IMR-90 (cell line): ENCODE measurements at regions not wholly inside any gene's neighbourhood (a gene's known extent, or its start where the extent isn't known, plus 50 kb on each side); places are given as distances from the start of the nearest gene placed in this dataset.

Source experiments
- ATAC-seq: fragments of 200-7000 bp; cut with Tn5 transposase; 2 replicates; pipeline ENCODE4 v1.9.1; 2020; ENCODE audit warnings: low read depth, mild to moderate bottlenecking, moderate library complexity
- BruUV-seq: library from RNA; stranded (reverse); fragments of 400-500 nt; replicated peaks from 2 replicates; lab custom pipeline; 2021; lab: Mats Ljungman, UMichigan
- CTCF ChIA-PET: fragments of 300-600 bp; formaldehyde crosslinking; extraction: SDS; loops from one replicate; lab custom pipeline; 2021; ENCODE audit warnings: antibody characterized with exemption; lab: Yijun Ruan, JAX
- POLR2A ChIA-PET: fragments of 300-600 bp; sonication (Branson Sonifier 250); formaldehyde crosslinking; loops from one replicate; lab custom pipeline; 2022; ENCODE audit warnings: antibody characterized with exemption; ENCODE audit not compliant: unreplicated experiment; lab: Charles Lee
- DNase-seq: peaks from one replicate; pipeline ENCODE4 v3.0.0; 2013
- H2AFZ ChIP-seq: replicated peaks from 2 replicates; pipeline ENCODE3; 2013; ENCODE audit warnings: low read length, mild to moderate bottlenecking; ENCODE audit not compliant: poor library complexity
- H2AK5ac ChIP-seq: 2 replicates; pipeline ENCODE4 v1.6.1; 2013; ENCODE audit warnings: low read depth, low read length, inconsistent platforms
- H2AK9ac ChIP-seq: replicated peaks from 2 replicates; pipeline ENCODE3; 2013; ENCODE audit warnings: mild to moderate bottlenecking, low read depth, low read length, moderate library complexity; ENCODE audit not compliant: poor library complexity
- H2BK120ac ChIP-seq: 2 replicates; pipeline ENCODE4 v1.6.1; 2013; ENCODE audit warnings: low read depth, low read length, inconsistent platforms
- H2BK15ac ChIP-seq: 3 replicates; pipeline ENCODE4 v1.6.1; 2013; ENCODE audit warnings: low read depth, low read length, inconsistent platforms
- H2BK20ac ChIP-seq: 2 replicates; pipeline ENCODE4 v1.6.1; 2013; ENCODE audit warnings: low read depth, mild to moderate bottlenecking, inconsistent platforms, low read length, moderate library complexity
- H2BK5ac ChIP-seq: 2 replicates; pipeline ENCODE4 v1.6.1; 2013; ENCODE audit warnings: mild to moderate bottlenecking, low read depth, low read length, inconsistent platforms; ENCODE audit not compliant: poor library complexity, severe bottlenecking
- H3K14ac ChIP-seq: replicated peaks from 2 replicates; pipeline ENCODE4 v1.6.1; 2013; ENCODE audit warnings: low read depth, low read length, inconsistent platforms
- H3K18ac ChIP-seq: 2 replicates; pipeline ENCODE4 v1.6.1; 2013; ENCODE audit warnings: low read depth, low read length, control low read depth
- H3K23ac ChIP-seq: 2 replicates; pipeline ENCODE4 v1.6.1; 2013; ENCODE audit warnings: low read depth, low read length, inconsistent platforms
- H3K27ac ChIP-seq: 2 replicates; pipeline ENCODE4 v1.5.1; 2013; ENCODE audit warnings: mild to moderate bottlenecking, control low read depth, low read length; ENCODE audit not compliant: insufficient read depth
- H3K27me3 ChIP-seq: 2 replicates; pipeline ENCODE4 v1.6.1; 2013; ENCODE audit warnings: low read length; ENCODE audit not compliant: control insufficient read depth, insufficient read depth
- H3K36me3 ChIP-seq: 2 replicates; pipeline ENCODE4 v1.6.1; 2013; ENCODE audit warnings: low read length, mixed read lengths; ENCODE audit not compliant: control insufficient read depth, insufficient read depth
- H3K4ac ChIP-seq: 2 replicates; pipeline ENCODE4 v1.6.1; 2013; ENCODE audit warnings: low read depth, low read length, inconsistent platforms
- H3K4me1 ChIP-seq: 2 replicates; pipeline ENCODE4 v1.6.1; 2013; ENCODE audit warnings: low read length, mixed read lengths; ENCODE audit not compliant: control insufficient read depth, insufficient read depth
- H3K4me2 ChIP-seq: 2 replicates; pipeline ENCODE4 v1.6.1; 2013; ENCODE audit warnings: low read depth, mild to moderate bottlenecking, control low read depth, low read length, moderate library complexity
- H3K4me3 ChIP-seq: 2 replicates; pipeline ENCODE4 v1.5.1; 2013; ENCODE audit warnings: low read depth, mild to moderate bottlenecking, control low read depth, low read length, moderate library complexity; ENCODE audit not compliant: insufficient read depth
- H3K56ac ChIP-seq: 2 replicates; pipeline ENCODE4 v1.6.1; 2013; ENCODE audit warnings: low read length, inconsistent platforms; ENCODE audit not compliant: insufficient read depth; ENCODE audit errors: extremely low read depth
- H3K79me1 ChIP-seq, 2 experiments: 2 replicates each; pipeline ENCODE4 v1.6.1; 2013; ENCODE audit warnings: low read length in 2 of 2, inconsistent platforms in 1 of 2, low read depth in 1 of 2
- H3K9ac ChIP-seq: 2 replicates; pipeline ENCODE4 v1.6.1; 2013; ENCODE audit warnings: low read depth, low read length, control low read depth
- H3K9me1 ChIP-seq: 2 replicates; pipeline ENCODE4 v1.6.1; 2013; ENCODE audit warnings: low read length, inconsistent platforms; ENCODE audit not compliant: insufficient read depth
- H3K9me3 ChIP-seq: 2 replicates; pipeline ENCODE4 v1.6.1; 2013; ENCODE audit warnings: low read length; ENCODE audit not compliant: control insufficient read depth, insufficient read depth
- H4K20me1 ChIP-seq: 2 replicates; pipeline ENCODE4 v1.6.1; 2013; ENCODE audit warnings: low read length, inconsistent platforms; ENCODE audit not compliant: insufficient read depth
- H4K5ac ChIP-seq: 2 replicates; pipeline ENCODE4 v1.6.1; 2013; ENCODE audit warnings: mild to moderate bottlenecking, low read depth, low read length, control low read depth
- H4K8ac ChIP-seq, 2 experiments: 2 replicates each; pipeline ENCODE4 v1.6.1; 2013; ENCODE audit warnings: low read depth in 2 of 2, low read length in 2 of 2, control low read depth in 1 of 2, inconsistent platforms in 1 of 2
- H4K91ac ChIP-seq: 2 replicates; pipeline ENCODE4 v1.6.1; 2013; ENCODE audit warnings: low read depth, low read length, inconsistent platforms; ENCODE audit not compliant: insufficient read depth
- CHD1 ChIP-seq: IDR thresholded peaks from 2 replicates; pipeline ENCODE4 v1.6.1; 2012; ENCODE audit warnings: low read depth, low read length, improper control_type of control experiment
- RFX5 ChIP-seq: IDR thresholded peaks from 2 replicates; pipeline ENCODE4 v1.8.0; 2012; ENCODE audit warnings: low read depth, mild to moderate bottlenecking, low read length, moderate library complexity
- WGBS, 2 experiments: methylation state at CpG; one replicate each; pipeline versions ENCODE4 v1.1.5 to v1.1.7; 2013; ENCODE audit warnings: missing lambda C conversion rate in 2 of 2; ENCODE audit not compliant: insufficient read length in 1 of 2; ENCODE audit errors: extremely low coverage in 2 of 2; 5-methylcytosine and 5-hydroxymethylcytosine counted together
- dilution Hi-C: fragments of 300-500 bp; cut with HindIII; formaldehyde crosslinking; loops from one replicate; pipeline ENCODE4 v1.14.3; 2018; ENCODE audit warnings: low sequenced_read_pairs; ENCODE audit not compliant: unreplicated experiment
- in situ Hi-C: fragments of 300-500 bp; cut with MboI; formaldehyde crosslinking; loops from 3 replicates; pipeline ENCODE4 v1.14.3; 2019; ENCODE audit warnings: low sequenced_read_pairs, inconsistent platforms, mixed read lengths
- intact Hi-C: fragments of 100-400 bp; cut with micrococcal nuclease; formaldehyde crosslinking; loops from 2 replicates; pipeline ENCODE4 v1.10.0; 2022

DNA sequence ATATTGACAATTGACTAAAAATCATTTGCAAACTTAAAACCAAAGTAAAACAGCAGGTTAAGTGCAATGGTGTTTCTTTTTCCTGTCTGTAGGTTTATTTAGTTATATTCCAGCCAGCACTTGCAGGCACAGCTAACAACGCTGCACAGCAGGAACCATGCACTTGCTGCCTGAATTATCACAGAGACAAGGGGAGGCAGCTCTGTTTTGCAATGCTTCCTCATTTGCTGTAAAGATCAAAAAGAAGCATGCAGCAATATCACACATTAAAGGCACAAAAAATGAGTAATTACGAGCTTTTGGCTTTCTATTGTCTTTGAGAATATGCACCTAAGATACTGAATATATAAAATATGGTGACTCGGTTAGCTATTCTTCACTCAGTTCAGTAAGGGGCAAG lies 241.9 kb downstream of the EPHA7 start:
- Histone ChIP-seq H3K27ac (no peak overlapping the region), H3K9me3 (no peaks in the 10 kb centered on the region), H3K56ac (no peak overlapping the region), H3K4me3 (no peak overlapping the region), H3K27me3 (no peaks in the 10 kb centered on the region), H3K79me1 (no peaks in the 10 kb centered on the region), H2AK9ac (no peak overlapping the region), H4K91ac (no peak overlapping the region), H2AFZ (no peak overlapping the region), H4K8ac (no peak overlapping the region), H4K5ac (no peak overlapping the region), H3K4me2 (no peak overlapping the region), H3K4ac (no peak overlapping the region), H3K23ac (no peak overlapping the region), H4K20me1 (no peaks in the 10 kb centered on the region), H2AK5ac (no peak overlapping the region), H2BK20ac (no peak overlapping the region), H2BK5ac (no peak overlapping the region), H3K36me3 (no peaks in the 10 kb centered on the region), H3K9me1 (no peaks in the 10 kb centered on the region), H3K18ac (no peak overlapping the region), H3K9ac (no peak overlapping the region), H3K14ac (no peak overlapping the region), H2BK15ac (no peak overlapping the region), H3K4me1 (no peaks in the 10 kb centered on the region), H2BK120ac (no peak overlapping the region)
- ChIA-PET POLR2A (no interaction called here), CTCF (no interaction called here)
- in situ Hi-C loops, result no loop called here
- DNase-seq, result no peak
- no TSS peak for BruUV-seq
- intact Hi-C loops, result no loop called here
- TF ChIP-seq RFX5 (no peak), CHD1 (no peak)
- no peak for ATAC-seq
- dilution Hi-C loops, result no loop called here
- WGBS, 2 experiments, result no CpG with 5 or more reads among the region's 3 CpGs
